ENCODE measurements at regions not wholly inside any gene's neighbourhood (a gene's known extent, or its start where the extent isn't known, plus 50 kb on each side); places are given as distances from the start of the nearest gene placed in this dataset.

GRCh38 chr11:25755918-25756584 lies 575.9 kb upstream of the ANO3 start:
- no peak for TF ChIP-seq SMC3 (IDR thresholded peaks at IDR 0.05; ENCODE audit: low read depth, low read length)
- no peak for TF ChIP-seq POLR2AphosphoS5 (IDR thresholded peaks at IDR 0.05; ENCODE audit: low read depth, low read length)
- TF ChIP-seq, protein P1, sequence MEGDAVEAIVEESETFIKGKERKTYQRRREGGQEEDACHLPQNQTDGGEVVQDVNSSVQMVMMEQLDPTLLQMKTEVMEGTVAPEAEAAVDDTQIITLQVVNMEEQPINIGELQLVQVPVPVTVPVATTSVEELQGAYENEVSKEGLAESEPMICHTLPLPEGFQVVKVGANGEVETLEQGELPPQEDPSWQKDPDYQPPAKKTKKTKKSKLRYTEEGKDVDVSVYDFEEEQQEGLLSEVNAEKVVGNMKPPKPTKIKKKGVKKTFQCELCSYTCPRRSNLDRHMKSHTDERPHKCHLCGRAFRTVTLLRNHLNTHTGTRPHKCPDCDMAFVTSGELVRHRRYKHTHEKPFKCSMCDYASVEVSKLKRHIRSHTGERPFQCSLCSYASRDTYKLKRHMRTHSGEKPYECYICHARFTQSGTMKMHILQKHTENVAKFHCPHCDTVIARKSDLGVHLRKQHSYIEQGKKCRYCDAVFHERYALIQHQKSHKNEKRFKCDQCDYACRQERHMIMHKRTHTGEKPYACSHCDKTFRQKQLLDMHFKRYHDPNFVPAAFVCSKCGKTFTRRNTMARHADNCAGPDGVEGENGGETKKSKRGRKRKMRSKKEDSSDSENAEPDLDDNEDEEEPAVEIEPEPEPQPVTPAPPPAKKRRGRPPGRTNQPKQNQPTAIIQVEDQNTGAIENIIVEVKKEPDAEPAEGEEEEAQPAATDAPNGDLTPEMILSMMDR (IDR thresholded peaks at IDR 0.05): no peak
- no peak for TF ChIP-seq USF2 (IDR thresholded peaks at IDR 0.05; ENCODE audit: borderline replicate concordance, low read depth, low read length)

Data from SK-N-SH (cell line).